GM18873 (cell line): ENCODE measurements at regions not wholly inside any gene's neighbourhood (a gene's known extent, or its start where the extent isn't known, plus 50 kb on each side); places are given as distances from the start of the nearest gene placed in this dataset.

Source experiments
- ATAC-seq: cut with Tn5 transposase; IDR thresholded peaks from one replicate; pipeline ENCODE4 v1.9.1; 2021; ENCODE audit warnings: mild to moderate bottlenecking, moderate library complexity, moderate number of reproducible peaks; ENCODE audit not compliant: unreplicated experiment, low FRiP score

DNA sequence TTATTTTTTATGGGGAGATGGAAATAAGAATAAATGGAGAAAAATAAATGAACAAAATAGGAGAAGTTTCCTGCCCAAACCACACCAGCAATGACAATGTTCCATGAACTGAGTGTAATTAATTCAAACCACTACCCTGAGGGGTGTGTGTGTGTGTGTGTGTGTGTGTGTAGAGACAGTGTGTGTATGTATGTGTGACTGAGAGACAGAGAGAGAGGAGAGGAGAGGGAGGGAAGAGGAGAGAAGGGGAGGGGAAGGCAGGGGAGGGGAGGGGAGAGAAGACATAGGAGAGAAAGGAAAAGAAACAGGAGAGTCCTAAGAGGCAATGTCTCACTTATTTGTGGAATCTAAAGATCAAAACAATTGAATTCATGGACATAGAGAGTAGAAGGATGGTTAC is 65.0 kb upstream of the POU2AF1 start:
- no peak for ATAC-seq

- no peak for ATAC-seq
Observed at GRCh38 chr11:111443640-111444039, 64.6 kb upstream of the POU2AF1 start.

DNA sequence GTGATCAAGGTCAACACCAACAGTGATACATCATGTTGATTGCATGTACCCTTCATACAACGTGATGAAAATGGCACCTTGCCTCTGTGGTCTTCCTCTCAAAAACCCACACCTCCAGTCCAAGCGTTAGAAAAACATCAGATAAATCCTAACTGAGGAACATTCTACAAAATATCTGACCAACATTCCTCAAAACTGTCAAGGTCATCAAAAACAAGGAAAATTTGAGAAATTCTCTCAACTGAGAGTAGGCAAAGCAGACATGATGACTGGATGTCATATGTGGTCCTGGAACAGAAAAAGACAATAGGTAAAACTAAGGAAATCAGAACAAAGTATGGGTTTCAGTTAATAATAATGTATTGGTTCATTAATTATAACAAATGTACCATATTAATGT is 64.0 kb upstream of the POU2AF1 start:
- ATAC-seq = no peak

DNA sequence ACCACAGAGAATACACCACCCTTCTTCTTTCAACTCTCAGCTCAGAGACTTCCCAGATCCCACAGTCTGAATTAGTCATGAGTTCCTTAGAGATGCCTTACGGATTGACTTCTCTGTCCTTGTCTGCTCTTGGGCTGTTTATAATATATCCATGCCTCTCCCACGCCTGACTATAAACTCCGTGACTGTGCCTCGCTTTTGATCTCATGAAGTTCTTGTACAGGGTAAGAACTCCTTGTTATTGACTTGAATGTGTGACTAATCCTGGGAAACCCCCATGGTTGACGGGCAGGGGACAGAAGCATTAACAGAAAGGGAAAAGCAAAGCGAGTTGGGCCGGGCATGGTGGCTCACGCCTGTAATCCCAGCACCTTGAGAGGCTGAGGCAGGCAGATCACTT is 62.4 kb upstream of the POU2AF1 start:
- no peak for ATAC-seq

GRCh38 chr11:111440416-111441205 is 61.5 kb upstream of the POU2AF1 start:
- ATAC-seq = no peak

DNA sequence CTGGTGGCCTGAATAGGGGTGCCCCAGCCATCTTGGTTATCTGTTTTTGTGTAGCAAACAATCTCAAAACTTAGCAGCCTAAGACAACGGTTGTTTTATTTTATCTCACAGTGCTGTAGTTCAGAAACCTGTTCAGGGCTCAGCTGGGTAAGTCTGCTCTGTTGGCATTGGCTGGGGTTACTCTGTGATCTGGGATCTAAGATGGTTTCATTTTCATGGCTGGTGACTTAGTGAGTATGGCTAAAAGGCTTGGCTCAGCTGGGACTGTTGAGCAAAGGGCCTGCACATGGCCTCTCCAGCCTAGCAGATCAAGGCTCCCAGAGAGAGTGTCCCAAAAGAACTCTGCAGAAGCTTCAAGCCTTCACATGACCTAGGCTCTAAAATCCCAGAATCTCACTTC is 60.8 kb upstream of the POU2AF1 start:
- no peak for ATAC-seq

DNA sequence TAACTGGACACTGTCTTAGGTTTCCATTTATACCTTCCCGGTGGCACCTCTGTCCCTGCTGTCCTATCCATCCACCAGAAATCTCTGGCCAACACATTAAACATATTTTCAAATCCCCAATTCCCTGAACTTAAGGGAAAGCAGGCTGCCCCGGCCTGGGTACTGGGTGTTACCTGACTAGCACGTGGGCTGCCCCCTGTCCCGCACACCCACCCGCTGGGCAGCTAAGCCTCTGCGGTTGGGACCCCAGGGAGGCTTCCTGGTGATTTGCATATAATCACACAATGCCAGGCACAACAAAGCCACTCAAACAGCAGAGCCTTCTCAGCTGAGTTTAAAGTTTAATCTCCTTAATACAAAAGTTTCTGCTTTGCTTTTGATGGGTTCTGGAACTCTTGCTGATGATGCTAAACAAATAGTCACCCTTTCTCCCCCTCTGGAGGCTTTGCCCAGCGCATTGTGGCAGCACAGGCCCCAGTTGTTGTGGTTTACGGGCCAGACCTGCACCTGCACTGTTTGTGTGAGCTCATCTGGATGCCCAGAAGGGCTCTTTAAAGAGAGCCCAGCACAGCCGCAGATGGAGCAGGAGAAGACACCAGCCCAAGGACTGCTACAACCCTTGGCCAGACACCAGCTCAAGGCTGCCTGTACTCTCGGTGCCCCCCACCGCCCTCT is 59.9 kb upstream of the POU2AF1 start:
- no peak for ATAC-seq

DNA sequence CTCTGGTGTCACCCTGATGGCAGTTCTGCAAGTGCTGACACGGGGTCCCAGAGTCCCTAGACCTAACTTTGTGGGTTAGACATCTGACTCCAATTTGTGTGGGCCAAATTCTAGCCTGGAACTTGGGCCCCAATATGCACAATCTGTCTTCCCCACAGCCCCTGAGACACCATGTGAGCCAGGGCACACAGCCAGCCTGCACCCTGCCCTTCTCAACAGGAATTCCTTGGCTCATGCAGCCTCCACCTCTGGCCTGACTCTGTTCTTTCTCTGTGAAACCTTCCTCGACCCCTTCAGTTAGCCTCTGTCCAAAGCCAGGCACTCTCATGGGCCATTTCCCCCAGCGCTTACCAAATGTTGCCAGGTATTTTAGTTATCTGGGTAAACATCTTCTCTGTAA is 59.1 kb upstream of the POU2AF1 start:
- ATAC-seq = no peak

DNA sequence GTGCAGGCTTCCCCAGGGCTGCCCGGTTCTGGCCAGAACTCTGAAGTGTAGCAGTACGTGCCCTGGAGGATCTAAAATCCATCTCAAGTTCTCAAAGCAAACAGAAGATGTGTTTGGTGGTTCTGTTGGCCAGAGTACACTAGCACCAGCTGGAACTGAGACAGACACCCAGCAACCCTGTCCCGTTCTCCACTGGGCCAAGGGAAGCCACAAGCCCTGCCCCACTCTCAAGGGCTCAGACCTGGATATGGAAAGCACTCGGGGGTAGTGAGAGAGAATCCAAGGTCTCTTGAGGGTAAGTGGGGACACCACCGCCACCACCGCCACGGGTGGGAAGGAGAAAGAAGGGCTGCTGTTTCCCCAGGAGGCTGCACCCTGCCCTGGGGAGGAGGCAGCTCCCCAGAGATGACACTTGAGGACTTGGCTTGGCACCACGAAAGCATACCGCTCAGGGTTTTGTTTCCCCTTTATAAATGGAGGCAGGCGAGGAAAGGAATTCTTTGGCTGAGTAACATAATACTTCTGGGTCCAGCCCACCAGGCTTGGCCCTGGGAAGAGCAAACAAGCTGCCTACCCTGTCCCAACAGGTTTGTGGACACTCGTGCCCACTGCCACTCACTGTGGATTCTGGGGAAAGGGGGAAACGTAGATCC is 56.1 kb upstream of the POU2AF1 start:
- no peak for ATAC-seq

DNA sequence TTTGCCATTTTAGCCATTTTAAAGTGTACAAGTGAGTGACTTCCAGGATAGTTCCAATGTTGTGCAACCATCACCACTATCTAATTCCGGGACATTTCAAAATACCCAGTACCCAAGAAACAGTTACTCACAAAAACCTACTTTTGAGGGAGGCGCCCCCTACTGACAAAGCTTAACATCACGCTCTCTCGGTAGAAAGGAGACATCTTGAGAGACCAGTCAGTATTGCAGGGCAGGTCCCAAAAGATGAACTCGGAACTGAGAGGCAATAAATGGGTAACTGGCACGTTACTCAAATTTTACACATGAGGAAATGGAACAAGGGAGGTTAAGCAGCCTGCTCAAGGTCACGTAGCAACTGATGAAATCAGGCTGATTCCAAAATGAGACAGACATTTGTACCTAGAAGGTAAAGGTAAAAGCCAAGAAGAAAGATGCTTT is 50.0 kb upstream of the POU2AF1 start:
- ATAC-seq = peak; percentile 78
